ENCODE measurements at regions not wholly inside any gene's neighbourhood (a gene's known extent, or its start where the extent isn't known, plus 50 kb on each side); places are given as distances from the start of the nearest gene placed in this dataset.

- Histone ChIP-seq H3K4me1 (ENCODE audit: low read depth) (no peaks in the 10 kb centered on the region), H3K9me3 (no peaks in the 10 kb centered on the region), H3K4me3 (no peak overlapping the region), H3K36me3 (ENCODE audit: low read depth) (no peaks in the 10 kb centered on the region)
- intact Hi-C loops (cut with DNase I, micrococcal nuclease), result no loop called here
- no peak for TF ChIP-seq CTCF (IDR thresholded peaks at IDR 0.05)
- DNase-seq, result no peak
- no peak for ATAC-seq
These were observed 276.9 kb upstream of the PCDH7 start for GRCh38 chr4:30443289-30443688.

GRCh38 chr4:30450474-30450873 lies 269.7 kb upstream of the PCDH7 start:
- ATAC-seq (no peak), DNase-seq (no peak)
- Histone ChIP-seq H3K4me1 (ENCODE audit: low read depth) (no peaks in the 10 kb centered on the region), H3K9me3 (no peaks in the 10 kb centered on the region), H3K4me3 (no peak overlapping the region), H3K36me3 (ENCODE audit: low read depth) (no peaks in the 10 kb centered on the region)
- intact Hi-C loops (cut with DNase I, micrococcal nuclease), result no loop called here
- TF ChIP-seq CTCF (IDR thresholded peaks at IDR 0.05), result no peak

- Histone ChIP-seq H3K4me1 (ENCODE audit: low read depth) (no peaks in the 10 kb centered on the region), H3K4me3 (no peak overlapping the region), H3K9me3 (no peaks in the 10 kb centered on the region), H3K36me3 (ENCODE audit: low read depth) (no peaks in the 10 kb centered on the region)
- ATAC-seq (no peak), DNase-seq (no peak)
- no peak for TF ChIP-seq CTCF (IDR thresholded peaks at IDR 0.05)
- intact Hi-C loops (cut with DNase I, micrococcal nuclease), result no loop called here
These were observed 265.7 kb upstream of the PCDH7 start for GRCh38 chr4:30454504-30454903.

- ATAC-seq, result no peak
- intact Hi-C loops (cut with DNase I, micrococcal nuclease), result no loop called here
- H3K36me3 ChIP-seq (ENCODE audit: low read depth), result no peaks in the 10 kb centered on the region
- no peaks in the 10 kb centered on the region for H3K9me3 ChIP-seq
- no peaks in the 10 kb centered on the region for H3K4me1 ChIP-seq (ENCODE audit: low read depth)
- no peak for TF ChIP-seq CTCF (IDR thresholded peaks at IDR 0.05)
- no peak for DNase-seq
- H3K4me3 ChIP-seq, result no peak overlapping the region
These were observed 263.5 kb upstream of the PCDH7 start for GRCh38 chr4:30456716-30457115.

- H3K4me1 ChIP-seq (ENCODE audit: low read depth), result no peaks in the 10 kb centered on the region
- H3K4me3 ChIP-seq, result no peak overlapping the region
- no peaks in the 10 kb centered on the region for H3K36me3 ChIP-seq (ENCODE audit: low read depth)
- no peak for TF ChIP-seq CTCF (IDR thresholded peaks at IDR 0.05)
- no peak for DNase-seq
- no peaks in the 10 kb centered on the region for H3K9me3 ChIP-seq
- intact Hi-C loops (cut with DNase I, micrococcal nuclease), result no loop called here
- ATAC-seq, result no peak
These were observed 259.4 kb upstream of the PCDH7 start for GRCh38 chr4:30460818-30461217.

- no peak for DNase-seq
- Histone ChIP-seq H3K4me1 (ENCODE audit: low read depth) (no peaks in the 10 kb centered on the region), H3K36me3 (ENCODE audit: low read depth) (no peaks in the 10 kb centered on the region), H3K9me3 (no peaks in the 10 kb centered on the region), H3K4me3 (no peak overlapping the region)
- intact Hi-C loops (cut with DNase I, micrococcal nuclease), result no loop called here
- ATAC-seq, result no peak
- TF ChIP-seq CTCF (IDR thresholded peaks at IDR 0.05), result no peak
These were observed 259.0 kb upstream of the PCDH7 start for GRCh38 chr4:30461218-30461617.
